Retina (tissue), 1 donor: ENCODE measurements at regions not wholly inside any gene's neighbourhood (a gene's known extent, or its start where the extent isn't known, plus 50 kb on each side); places are given as distances from the start of the nearest gene placed in this dataset.
A peak's percentile ranks its signal among the peaks of the same experiment; 100 is the strongest.

ENCODE experiments used
- DNase-seq: peaks from one replicate; pipeline ENCODE4 v3.0.0-alpha.2; 2016

DNA sequence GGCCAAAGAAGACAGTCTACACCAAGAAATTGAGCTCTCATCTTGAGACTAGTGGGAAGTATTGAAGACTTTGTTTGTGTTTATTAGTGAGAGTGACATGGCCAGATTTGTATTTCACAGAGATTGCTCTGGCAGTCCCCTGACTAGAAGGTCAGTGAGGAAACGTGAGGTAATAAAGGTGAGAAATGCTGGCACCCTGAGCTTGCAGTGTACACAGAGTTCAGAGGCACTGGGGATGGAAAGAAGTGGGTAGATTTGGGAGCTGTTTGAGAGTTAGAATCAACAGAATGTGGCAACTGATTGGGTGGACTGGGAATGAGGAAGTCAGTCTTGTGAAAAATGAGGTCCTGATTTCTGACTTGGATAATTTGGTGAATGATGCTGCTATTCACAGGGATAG is 336.9 kb downstream of the SNAPC1 start:
- no peak for DNase-seq

GRCh38 chr14:62101189-62101588 is 339.0 kb downstream of the SNAPC1 start:
- DNase-seq, result no peak

DNA sequence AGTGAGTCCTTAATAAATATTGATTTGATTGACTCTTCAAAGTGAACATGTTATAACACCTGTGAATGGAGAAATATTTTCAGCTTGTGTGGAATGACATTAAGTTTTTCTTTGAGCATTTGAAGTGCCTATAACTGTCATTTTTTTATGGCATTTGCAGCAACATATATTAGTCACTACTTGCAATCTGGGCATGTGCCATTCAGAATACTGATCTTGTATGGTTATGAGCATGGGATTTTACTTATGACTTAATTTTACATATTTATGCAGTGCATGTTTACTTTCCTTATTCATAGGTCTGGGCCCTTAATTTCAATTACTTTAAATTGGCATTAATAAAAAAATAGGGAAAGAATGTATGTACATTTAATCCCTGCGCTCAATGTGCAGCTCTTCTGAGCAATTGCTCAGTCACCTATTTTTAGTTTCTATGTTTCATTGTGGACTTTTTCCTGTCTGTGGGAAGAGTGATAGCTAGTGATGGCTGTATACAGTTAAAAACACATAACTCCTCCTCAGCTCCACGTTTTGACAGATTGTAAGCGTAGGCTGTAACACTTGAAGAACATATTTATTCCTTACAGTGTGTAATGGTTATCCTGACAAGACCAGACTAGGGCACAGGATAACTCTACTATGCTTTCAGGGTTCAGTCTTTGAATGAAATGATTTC is 339.6 kb downstream of the SNAPC1 start:
- no peak for DNase-seq

GRCh38 chr14:62102349-62102725 is 340.1 kb downstream of the SNAPC1 start:
- no peak for DNase-seq

DNA sequence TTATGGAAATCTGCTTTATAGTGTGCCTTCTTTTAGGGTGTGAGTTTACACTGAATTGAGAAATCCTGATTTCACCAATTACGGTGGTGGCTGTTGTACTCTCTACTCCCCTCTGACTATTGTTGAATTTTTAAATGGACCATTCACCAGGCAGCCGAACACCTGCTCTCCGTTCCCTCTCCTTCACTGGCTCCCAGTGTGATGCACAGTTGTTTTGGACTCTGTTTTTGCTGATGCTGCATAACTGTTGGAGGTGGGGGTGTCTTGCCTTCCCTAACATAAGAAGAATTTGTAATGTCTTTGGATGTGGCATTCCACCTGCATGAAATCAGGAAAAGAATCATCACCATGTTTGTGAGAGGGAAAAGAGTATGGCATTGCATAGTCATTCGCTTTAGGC is 341.2 kb downstream of the SNAPC1 start:
- DNase-seq, result peak; percentile 32

GRCh38 chr14:62110941-62111340 is 348.7 kb downstream of the SNAPC1 start:
- no peak for DNase-seq

GRCh38 chr14:62117010-62117750 is 355.0 kb downstream of the SNAPC1 start:
- peak; percentile 94 for DNase-seq

DNA sequence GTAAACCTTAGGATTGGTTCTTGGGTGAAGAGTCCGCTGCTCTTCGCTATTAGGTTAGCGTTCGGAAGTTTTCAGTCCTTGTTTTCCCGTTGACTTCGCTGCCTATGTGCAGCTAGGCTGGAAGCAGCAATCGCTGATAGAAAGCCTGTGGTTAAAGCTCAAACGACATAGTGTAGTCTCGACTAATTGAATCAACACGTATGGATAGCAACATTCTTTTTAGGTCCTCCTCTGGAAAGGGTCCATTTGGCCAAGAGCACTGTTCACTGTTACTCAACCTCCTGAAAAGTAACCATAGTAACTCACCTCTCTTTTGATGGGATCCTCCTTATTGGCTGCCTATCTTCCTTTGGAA is 355.5 kb downstream of the SNAPC1 start:
- no peak for DNase-seq

- no peak for DNase-seq
These were observed 356.2 kb downstream of the SNAPC1 start for GRCh38 chr14:62118461-62118860.

- DNase-seq, result no peak
These were observed 356.7 kb downstream of the SNAPC1 start for GRCh38 chr14:62118871-62119270.

GRCh38 chr14:62123961-62124360 is 361.7 kb downstream of the SNAPC1 start:
- no peak for DNase-seq

DNA sequence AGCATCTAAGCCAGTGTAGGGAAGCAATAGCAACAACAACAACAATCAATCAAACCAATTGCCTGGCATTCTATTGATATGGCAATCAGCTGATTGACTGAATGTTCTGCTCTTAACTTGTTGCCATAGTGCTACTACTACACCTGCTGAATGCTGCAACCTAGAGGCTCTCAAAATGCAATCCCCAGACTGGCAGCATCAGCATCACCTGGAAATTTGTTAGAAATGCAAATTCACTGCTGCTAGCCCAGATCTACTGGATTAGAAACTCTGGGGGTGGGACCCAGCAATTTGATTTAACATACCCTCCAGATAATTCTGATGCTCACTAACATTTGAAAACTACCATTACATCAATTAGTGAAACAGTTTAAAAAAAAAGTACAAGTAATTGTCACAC is 363.6 kb downstream of the SNAPC1 start:
- no peak for DNase-seq

DNA sequence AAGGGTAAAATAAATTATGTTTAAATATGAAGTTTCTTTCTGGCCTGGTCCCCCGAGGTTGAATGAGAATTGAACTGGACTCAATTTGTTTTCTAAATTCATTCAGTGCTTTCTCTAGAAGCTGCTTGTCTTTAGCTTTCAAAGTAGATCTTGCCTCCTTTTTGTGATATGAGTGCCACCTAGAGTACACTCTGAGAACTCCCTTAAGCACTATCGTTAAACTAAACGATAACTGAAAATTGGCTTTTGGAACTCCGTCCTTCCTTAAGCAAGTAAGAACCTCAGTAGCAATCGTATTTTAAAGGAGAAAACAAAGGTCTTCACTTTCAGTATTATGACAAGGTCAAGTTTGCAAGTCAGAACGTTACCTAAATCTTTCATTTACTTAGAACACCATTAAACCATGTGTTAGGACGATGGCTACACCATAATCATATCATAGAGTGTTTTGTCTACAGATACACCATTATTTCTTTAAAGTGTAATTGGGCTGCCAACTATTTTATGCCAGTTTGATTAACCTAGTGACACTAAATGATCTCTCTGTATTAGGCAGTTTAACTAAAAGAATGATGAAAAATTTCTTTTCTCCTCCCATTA is 364.8 kb downstream of the SNAPC1 start:
- peak; percentile 61 for DNase-seq

- DNase-seq, result no peak
These were observed 368.2 kb downstream of the SNAPC1 start for GRCh38 chr14:62130441-62130840.

- DNase-seq, result no peak
These were observed 371.7 kb downstream of the SNAPC1 start for GRCh38 chr14:62133776-62134550.

DNA sequence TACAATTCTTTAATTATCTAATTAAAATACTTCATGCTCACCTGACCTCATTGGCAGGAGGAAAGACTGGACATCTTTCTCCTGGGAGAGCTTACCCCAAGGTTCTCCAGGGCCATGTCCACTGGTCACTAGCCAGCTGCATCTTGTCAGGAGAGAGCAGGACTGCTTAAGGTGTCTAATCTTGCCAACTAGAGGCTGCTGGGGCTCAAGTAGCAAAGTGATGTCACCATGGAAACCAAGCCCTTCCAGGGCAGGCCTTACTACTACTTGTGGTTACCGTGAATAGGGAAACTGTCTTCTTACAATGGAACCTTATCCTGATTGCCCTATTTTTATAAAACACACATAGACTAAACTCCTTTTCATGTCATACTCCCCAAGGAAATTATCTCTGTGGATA is 376.4 kb downstream of the SNAPC1 start:
- DNase-seq, result no peak

- DNase-seq, result no peak
These were observed 378.9 kb downstream of the SNAPC1 start for GRCh38 chr14:62141139-62141538.

DNA sequence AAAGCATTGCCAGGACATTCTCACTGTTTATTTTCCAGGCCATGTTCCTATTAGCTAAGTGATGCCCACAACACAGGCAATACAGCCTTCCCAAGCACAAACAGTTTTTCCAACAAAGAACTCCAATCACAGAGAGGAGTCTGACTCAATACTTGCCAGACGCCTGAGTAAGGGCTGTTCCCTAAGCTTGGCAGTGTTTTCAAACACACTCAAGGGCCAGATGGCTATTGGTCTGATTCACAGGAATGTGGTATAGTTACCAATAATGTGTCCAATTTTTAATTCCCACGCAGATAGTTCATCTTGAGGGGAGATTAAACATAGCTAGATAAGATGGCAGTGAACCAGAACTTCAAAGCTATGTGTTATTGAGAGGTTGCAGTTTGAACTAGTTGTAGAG is 381.0 kb downstream of the SNAPC1 start:
- DNase-seq, result no peak

DNA sequence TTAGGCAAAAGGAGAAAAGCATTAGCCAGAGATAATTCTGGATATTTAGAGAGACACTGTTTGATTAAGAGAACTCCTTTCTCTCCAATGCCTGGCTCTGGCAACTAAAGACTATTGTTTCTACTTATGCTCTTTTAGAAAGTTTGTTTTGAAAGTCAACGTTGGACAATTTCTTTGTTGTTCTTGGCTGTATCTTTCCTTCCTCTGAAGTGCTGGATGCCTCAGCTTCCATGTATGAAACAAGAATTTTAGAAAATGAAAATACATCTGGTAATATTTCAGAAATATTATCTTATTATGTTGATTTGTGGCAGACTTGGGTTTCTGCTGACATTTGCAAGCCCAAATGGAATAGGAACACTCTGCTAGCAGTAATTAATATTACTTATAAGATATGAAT is 382.6 kb downstream of the SNAPC1 start:
- no peak for DNase-seq

GRCh38 chr14:62146030-62146429 is 383.8 kb downstream of the SNAPC1 start:
- DNase-seq, result no peak

DNA sequence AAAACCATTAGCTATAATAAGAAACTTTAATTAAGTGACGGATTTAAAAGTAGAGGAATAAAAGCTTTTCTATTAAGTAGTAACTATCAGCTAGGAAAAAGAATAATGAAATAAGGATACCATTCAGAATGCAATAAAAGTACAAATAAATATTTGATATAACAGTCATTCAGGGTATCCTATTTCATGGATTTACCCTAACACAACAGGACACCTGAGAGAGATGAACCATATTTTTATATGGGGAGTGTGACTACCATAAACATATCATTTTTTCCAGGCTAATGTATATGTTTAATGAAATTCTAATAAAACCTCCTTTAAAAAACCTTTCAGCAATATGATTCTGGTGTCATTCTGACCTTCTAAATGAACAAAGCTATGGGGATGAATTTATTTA is 393.8 kb downstream of the SNAPC1 start:
- DNase-seq, result no peak

DNA sequence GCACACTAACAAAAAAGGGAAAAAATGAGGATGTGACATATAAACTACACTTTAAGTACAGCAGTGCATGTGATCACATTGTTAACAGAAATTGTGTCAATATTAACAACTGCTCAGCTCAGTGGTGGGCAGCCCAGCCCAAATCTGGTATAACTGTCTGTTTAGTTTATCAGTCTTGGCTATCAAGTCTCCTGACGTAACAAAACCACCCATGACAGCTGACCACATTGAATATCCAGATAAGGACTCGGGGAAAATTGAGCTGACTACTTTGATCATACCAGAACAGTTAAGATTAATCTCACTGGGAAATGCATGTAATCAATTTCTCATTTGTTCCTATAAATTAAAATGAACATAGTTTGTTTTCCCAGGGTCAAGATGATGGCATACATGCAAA is 396.6 kb downstream of the SNAPC1 start:
- DNase-seq, result no peak

- DNase-seq, result no peak
These were observed 397.1 kb downstream of the SNAPC1 start for GRCh38 chr14:62159314-62159713.
